GM21381 (cell line): ENCODE measurements at regions not wholly inside any gene's neighbourhood (a gene's known extent, or its start where the extent isn't known, plus 50 kb on each side); places are given as distances from the start of the nearest gene placed in this dataset.
"Not testable (repeated sequence)": the region's sequence is repeated elsewhere in the genome, so short reads cannot be mapped to it uniquely, and the experiment has no call there.

Experiments
- ATAC-seq: cut with Tn5 transposase; IDR thresholded peaks from one replicate; pipeline ENCODE4 v1.9.1; 2021; ENCODE audit warnings: mild to moderate bottlenecking, moderate library complexity; ENCODE audit not compliant: unreplicated experiment

GRCh38 chr5:57727591-57727990, 245.0 kb upstream of the ACTBL2 start:
- no peak for ATAC-seq

GRCh38 chr5:57725658-57726504, 243.3 kb upstream of the ACTBL2 start:
- no peak for ATAC-seq

- no peak for ATAC-seq
Measured at GRCh38 chr5:57724836-57725235, 242.2 kb upstream of the ACTBL2 start.

GRCh38 chr5:57721226-57721625, 238.6 kb upstream of the ACTBL2 start:
- no peak for ATAC-seq

GRCh38 chr5:57720656-57721055, 238.0 kb upstream of the ACTBL2 start:
- no peak for ATAC-seq

- ATAC-seq: no peak
Measured at GRCh38 chr5:57719216-57719615, 236.6 kb upstream of the ACTBL2 start.

- no peak for ATAC-seq
Measured at GRCh38 chr5:57718155-57718554, 235.5 kb upstream of the ACTBL2 start.

- no peak for ATAC-seq
Measured at GRCh38 chr5:57717555-57717954, 234.9 kb upstream of the ACTBL2 start.

GRCh38 chr5:57716661-57717060, 234.1 kb upstream of the ACTBL2 start:
- ATAC-seq: no peak

GRCh38 chr5:57715296-57715695, 232.7 kb upstream of the ACTBL2 start:
- ATAC-seq: no peak

GRCh38 chr5:57713535-57713934, 230.9 kb upstream of the ACTBL2 start:
- not testable (repeated sequence) for ATAC-seq

GRCh38 chr5:57711946-57712345, 229.3 kb upstream of the ACTBL2 start:
- ATAC-seq: no peak

- no peak for ATAC-seq
Measured at GRCh38 chr5:57711471-57711870, 228.9 kb upstream of the ACTBL2 start.

GRCh38 chr5:57710126-57710525, 227.5 kb upstream of the ACTBL2 start:
- no peak for ATAC-seq

GRCh38 chr5:57705769-57706168, 223.2 kb upstream of the ACTBL2 start:
- ATAC-seq: no peak

- no peak for ATAC-seq
Measured at GRCh38 chr5:57703721-57704120, 221.1 kb upstream of the ACTBL2 start.

- ATAC-seq: no peak
Measured at GRCh38 chr5:57700484-57700883, 217.9 kb upstream of the ACTBL2 start.

GRCh38 chr5:57700072-57700471, 217.5 kb upstream of the ACTBL2 start:
- no peak for ATAC-seq

- no peak for ATAC-seq
Measured at GRCh38 chr5:57698802-57699201, 216.2 kb upstream of the ACTBL2 start.

- no peak for ATAC-seq
Measured at GRCh38 chr5:57698086-57698485, 215.5 kb upstream of the ACTBL2 start.

GRCh38 chr5:57696825-57697570, 214.4 kb upstream of the ACTBL2 start:
- ATAC-seq: no peak

- ATAC-seq: no peak
Measured at GRCh38 chr5:57696389-57696769, 213.8 kb upstream of the ACTBL2 start.
